ENCODE measurements at regions not wholly inside any gene's neighbourhood (a gene's known extent, or its start where the extent isn't known, plus 50 kb on each side); places are given as distances from the start of the nearest gene placed in this dataset.

DNA sequence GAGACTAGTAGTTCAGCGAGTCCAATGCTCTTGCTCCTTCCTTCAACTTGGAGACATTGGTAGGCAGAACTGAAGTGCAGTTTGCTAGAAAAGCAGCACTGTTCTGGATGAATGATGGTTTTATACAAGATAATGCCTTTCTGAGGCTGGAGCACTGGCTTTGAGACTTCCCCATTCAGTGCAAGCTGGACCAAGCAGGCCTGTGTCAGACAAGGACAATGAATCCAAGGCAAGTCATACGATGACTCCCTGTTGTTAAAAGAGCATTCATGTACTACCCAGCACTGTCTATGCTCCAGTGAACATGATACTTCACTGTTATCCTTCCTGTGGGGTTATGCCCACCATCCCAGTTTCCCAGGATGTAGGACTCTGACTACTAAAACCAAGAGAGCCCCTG is 242.3 kb upstream of the RAG2 start:
- ATAC-seq (no peak), DNase-seq (no peak)
- Histone ChIP-seq H3K4me3 (no peak overlapping the region), H3K27ac (no peak overlapping the region), H3K27me3 (ENCODE audit: low read depth) (no peaks in the 10 kb centered on the region), H3K9me3 (no peaks in the 10 kb centered on the region), H3K4me1 (no peaks in the 10 kb centered on the region), H3K36me3 (no peaks in the 10 kb centered on the region)
- intact Hi-C loops (cut with DNase I), result no loop called here
- TF ChIP-seq, protein P1, sequence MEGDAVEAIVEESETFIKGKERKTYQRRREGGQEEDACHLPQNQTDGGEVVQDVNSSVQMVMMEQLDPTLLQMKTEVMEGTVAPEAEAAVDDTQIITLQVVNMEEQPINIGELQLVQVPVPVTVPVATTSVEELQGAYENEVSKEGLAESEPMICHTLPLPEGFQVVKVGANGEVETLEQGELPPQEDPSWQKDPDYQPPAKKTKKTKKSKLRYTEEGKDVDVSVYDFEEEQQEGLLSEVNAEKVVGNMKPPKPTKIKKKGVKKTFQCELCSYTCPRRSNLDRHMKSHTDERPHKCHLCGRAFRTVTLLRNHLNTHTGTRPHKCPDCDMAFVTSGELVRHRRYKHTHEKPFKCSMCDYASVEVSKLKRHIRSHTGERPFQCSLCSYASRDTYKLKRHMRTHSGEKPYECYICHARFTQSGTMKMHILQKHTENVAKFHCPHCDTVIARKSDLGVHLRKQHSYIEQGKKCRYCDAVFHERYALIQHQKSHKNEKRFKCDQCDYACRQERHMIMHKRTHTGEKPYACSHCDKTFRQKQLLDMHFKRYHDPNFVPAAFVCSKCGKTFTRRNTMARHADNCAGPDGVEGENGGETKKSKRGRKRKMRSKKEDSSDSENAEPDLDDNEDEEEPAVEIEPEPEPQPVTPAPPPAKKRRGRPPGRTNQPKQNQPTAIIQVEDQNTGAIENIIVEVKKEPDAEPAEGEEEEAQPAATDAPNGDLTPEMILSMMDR (IDR thresholded peaks at IDR 0.05), result no peak

DNA sequence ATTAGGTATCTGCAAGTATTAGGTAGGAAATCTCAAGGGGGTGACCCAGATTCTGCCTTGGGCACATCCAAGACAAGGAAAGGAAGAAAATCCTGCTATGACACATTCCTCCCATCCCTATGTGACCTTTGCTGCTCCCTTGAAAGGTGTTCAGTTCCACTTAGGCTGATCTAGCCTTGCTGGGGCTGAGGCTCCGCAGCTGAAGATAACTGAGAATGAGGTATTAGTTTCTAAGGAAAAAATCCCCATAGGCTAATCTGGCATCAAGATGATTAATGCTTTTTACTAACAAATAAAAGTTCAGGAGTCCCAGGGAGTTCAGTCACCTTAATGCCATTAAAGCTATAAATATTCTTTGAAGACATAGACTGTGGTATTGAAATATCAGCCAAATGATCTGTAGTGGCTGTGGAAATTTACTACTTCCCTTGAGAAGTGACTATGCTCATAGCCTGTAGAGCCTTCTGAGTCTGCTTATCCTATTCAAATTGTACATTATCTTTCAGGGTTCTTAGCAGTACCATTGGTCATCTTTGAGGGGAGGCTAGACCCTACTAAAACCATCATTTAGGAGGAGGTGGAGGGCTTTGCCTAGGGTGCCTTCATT is 239.9 kb upstream of the RAG2 start:
- Histone ChIP-seq H3K9me3 (no peaks in the 10 kb centered on the region), H3K27me3 (ENCODE audit: low read depth) (no peaks in the 10 kb centered on the region), H3K27ac (no peak overlapping the region), H3K4me1 (no peaks in the 10 kb centered on the region), H3K36me3 (no peaks in the 10 kb centered on the region), H3K4me3 (no peak overlapping the region)
- intact Hi-C loops (cut with DNase I), result no loop called here
- TF ChIP-seq, protein P1 (IDR thresholded peaks at IDR 0.05), result no peak
- no peak for DNase-seq
- ATAC-seq, result no peak

DNA sequence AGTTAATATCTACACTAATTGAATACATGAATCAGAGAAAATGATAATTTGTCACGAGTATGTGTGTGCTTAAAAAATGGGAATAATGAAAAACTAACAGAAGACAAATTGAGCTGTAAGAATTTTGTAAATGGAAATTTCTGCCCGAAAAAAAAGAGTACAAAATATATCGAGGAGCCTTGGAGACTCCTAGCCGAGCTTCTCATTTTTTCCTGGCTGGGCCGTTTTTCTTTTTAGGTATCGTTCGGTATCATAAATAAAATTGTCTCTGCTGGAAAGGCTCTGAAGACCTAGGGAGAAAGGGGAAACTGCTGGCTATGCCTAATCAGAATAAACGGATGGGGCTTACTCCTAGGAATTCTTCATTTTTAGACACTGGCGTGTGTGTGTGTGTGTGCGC is 227.2 kb upstream of the RAG2 start:
- TF ChIP-seq, protein P1 (IDR thresholded peaks at IDR 0.05), result no peak
- H3K27me3 ChIP-seq (ENCODE audit: low read depth), result no peaks in the 10 kb centered on the region
- intact Hi-C loops (cut with DNase I), result no loop called here
- H3K36me3 ChIP-seq, result no peaks in the 10 kb centered on the region
- no peak for DNase-seq
- no peak overlapping the region for H3K4me3 ChIP-seq
- H3K9me3 ChIP-seq, result no peaks in the 10 kb centered on the region
- no peak overlapping the region for H3K27ac ChIP-seq
- no peak for ATAC-seq
- no peaks in the 10 kb centered on the region for H3K4me1 ChIP-seq

DNA sequence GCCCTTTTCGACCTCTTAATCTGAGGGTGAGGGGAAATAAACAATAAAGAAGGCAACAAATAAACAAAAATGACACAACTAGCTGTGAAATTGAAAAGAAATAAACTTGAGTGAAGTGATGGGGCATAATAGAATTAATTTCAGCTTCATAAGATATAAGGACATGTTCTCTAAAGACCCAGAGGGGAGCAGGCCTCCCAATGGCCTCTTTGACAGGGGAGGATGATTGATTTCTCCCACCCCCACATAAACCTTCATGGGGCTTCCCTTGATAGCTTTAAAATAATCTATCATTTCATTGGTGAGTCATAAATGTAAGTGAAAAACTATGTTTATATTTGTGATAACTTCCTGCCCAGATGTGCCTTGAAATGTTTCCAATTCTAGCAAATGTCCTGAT is 226.3 kb upstream of the RAG2 start:
- H3K4me1 ChIP-seq, result no peaks in the 10 kb centered on the region
- no peak overlapping the region for H3K4me3 ChIP-seq
- no peak for DNase-seq
- no peaks in the 10 kb centered on the region for H3K36me3 ChIP-seq
- no peaks in the 10 kb centered on the region for H3K27me3 ChIP-seq (ENCODE audit: low read depth)
- H3K9me3 ChIP-seq, result no peaks in the 10 kb centered on the region
- intact Hi-C loops (cut with DNase I), result no loop called here
- TF ChIP-seq, protein P1 (IDR thresholded peaks at IDR 0.05), result no peak
- no peak overlapping the region for H3K27ac ChIP-seq
- ATAC-seq, result no peak

DNA sequence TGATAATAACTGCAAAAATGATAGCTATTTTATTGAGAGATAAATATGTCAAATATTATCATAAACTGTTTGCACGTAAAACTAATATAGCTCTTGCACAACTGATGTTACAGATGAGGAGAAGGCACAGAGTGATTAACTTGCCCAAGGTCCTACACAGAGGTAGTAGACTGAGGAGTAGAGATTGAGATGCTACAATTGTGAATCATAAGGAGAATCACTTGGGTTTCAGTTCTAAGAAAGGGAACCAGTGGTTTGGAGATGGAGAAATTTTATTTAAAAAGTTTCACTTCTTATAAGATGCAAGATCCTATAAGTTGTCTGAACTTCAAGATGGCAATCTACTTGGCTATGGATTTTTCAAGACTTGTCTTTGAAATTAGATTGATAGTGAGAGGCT is 224.8 kb upstream of the RAG2 start:
- ATAC-seq, result no peak
- intact Hi-C loops (cut with DNase I), result no loop called here
- no peak overlapping the region for H3K27ac ChIP-seq
- no peaks in the 10 kb centered on the region for H3K27me3 ChIP-seq (ENCODE audit: low read depth)
- no peak for DNase-seq
- no peaks in the 10 kb centered on the region for H3K36me3 ChIP-seq
- H3K4me1 ChIP-seq, result no peaks in the 10 kb centered on the region
- no peak overlapping the region for H3K4me3 ChIP-seq
- H3K9me3 ChIP-seq, result no peaks in the 10 kb centered on the region
- TF ChIP-seq, protein P1 (IDR thresholded peaks at IDR 0.05), result no peak

DNA sequence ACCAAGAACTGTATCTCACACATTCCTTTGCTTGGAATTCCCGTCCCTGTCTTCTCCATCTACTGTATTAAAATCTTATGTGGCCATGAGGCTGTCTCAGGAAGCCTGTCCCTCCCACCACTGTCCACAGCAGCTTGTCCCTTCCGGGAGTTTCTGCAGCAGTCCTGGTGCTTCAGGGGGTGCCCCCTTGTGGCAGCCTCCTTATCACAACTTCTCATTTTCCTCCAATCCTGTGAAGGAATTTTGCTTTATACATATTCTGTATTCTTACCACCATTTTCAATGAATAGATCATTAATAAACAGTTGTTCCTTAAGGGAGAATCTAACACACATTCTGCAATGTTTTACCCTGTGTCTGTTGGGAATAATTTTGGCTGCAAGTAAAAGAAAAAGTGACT is 220.4 kb upstream of the RAG2 start:
- DNase-seq (no peak), ATAC-seq (no peak)
- H3K27me3 ChIP-seq (ENCODE audit: low read depth), result no peaks in the 10 kb centered on the region
- H3K4me3 ChIP-seq, result no peak overlapping the region
- intact Hi-C loops (cut with DNase I), result no loop called here
- no peak overlapping the region for H3K27ac ChIP-seq
- TF ChIP-seq, protein P1 (IDR thresholded peaks at IDR 0.05), result no peak
- no peaks in the 10 kb centered on the region for H3K36me3 ChIP-seq
- H3K9me3 ChIP-seq, result no peaks in the 10 kb centered on the region
- H3K4me1 ChIP-seq, result no peaks in the 10 kb centered on the region
